D721Med (cell line): ENCODE measurements at regions not wholly inside any gene's neighbourhood (a gene's known extent, or its start where the extent isn't known, plus 50 kb on each side); places are given as distances from the start of the nearest gene placed in this dataset.

Experiments used
- DNase-seq: peaks from one replicate; pipeline ENCODE4 v3.0.0; 2011; ENCODE audit warnings: low spot score; ENCODE audit not compliant: insufficient read length
- FAIRE-seq: peaks from 2 replicates; lab custom pipeline; 2011; peaks lifted over from hg19 to GRCh38; lab: Jason Lieb, UNC
- CTCF ChIP-seq: IDR thresholded peaks from 2 replicates; pipeline ENCODE4 v1.5.1; 2012; ENCODE audit warnings: mild to moderate bottlenecking, control low read depth; ENCODE audit not compliant: insufficient read depth; ENCODE audit errors: missing control alignments

GRCh38 chr3:107055181-107055942, 321.9 kb upstream of the CCDC54 start:
- no peak for TF ChIP-seq CTCF
- FAIRE-seq: no peak
- no peak for DNase-seq

- DNase-seq (no peak), FAIRE-seq (no peak)
- no peak for TF ChIP-seq CTCF
Observed at GRCh38 chr3:107061466-107061865, 315.8 kb upstream of the CCDC54 start.

GRCh38 chr3:107062310-107062709, 314.9 kb upstream of the CCDC54 start:
- TF ChIP-seq CTCF: no peak
- DNase-seq (no peak), FAIRE-seq (no peak)

GRCh38 chr3:107062787-107063186, 314.5 kb upstream of the CCDC54 start:
- DNase-seq: no peak

GRCh38 chr3:107063351-107063750, 313.9 kb upstream of the CCDC54 start:
- FAIRE-seq (no peak), DNase-seq (no peak)
- TF ChIP-seq CTCF: no peak

More at GRCh38 chr3:107062787-107063186, 314.5 kb upstream of the CCDC54 start:
- TF ChIP-seq CTCF: no peak
- no peak for FAIRE-seq

- peak; percentile 31 for DNase-seq
Observed at GRCh38 chr3:107064405-107065060, 312.7 kb upstream of the CCDC54 start.

More at GRCh38 chr3:107064405-107065060, 312.7 kb upstream of the CCDC54 start:
- FAIRE-seq: peak; percentile 97
- TF ChIP-seq CTCF: peak; percentile 90
